Stimulated activated CD4-positive, alpha-beta T cell treated with anti-CD3 and anti-CD28 coated beads, Interleukin-1b, Interleukin-23, amount 100 ng/mL, for 4 hours (primary cell): ENCODE measurements at regions not wholly inside any gene's neighbourhood (a gene's known extent, or its start where the extent isn't known, plus 50 kb on each side); places are given as distances from the start of the nearest gene placed in this dataset.

Source experiments
- DNase-seq, 2 donors: peaks; one replicate each; pipeline ENCODE4 v3.0.0-alpha.2; 2020; ENCODE audit warnings: low read depth in 2 of 2

DNA sequence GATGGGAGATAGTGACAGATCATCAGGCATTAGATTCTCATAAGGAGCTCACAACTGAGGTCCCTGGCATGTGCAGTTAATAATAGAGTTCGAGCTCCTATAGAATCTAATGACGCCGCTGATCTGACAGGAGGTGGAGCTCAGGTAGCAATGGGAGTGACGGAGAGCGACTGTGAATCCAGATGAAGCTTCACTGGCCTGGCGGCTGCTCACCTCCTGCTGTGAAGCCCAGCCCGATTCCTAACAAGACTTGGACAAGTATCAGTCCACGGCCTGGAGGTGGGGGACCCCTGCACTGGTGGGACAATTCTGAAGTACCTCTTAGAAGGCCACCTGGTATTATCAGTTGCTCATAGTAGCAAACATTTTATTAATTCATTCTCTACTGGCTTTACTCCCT lies 377.9 kb upstream of the ITGA1 start:
- DNase-seq, result no peak

DNA sequence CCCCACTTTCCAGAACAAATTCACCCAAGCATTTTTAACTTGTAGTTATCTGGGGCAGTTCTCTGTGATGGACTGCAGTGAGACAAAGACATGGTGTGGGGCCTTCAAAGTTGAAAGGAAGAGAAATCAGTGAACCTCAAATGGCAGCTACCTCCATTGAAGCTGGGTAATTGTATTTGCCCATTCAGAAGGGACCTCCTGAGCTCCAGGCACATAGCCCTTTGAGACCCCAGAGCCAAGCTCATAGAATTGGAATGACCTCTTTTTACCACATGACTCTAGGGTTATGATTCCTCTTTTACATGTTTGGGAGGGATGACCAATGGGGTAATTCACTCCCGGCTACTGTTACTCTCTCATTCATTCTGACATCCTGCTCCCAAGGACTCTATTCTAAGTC lies 368.4 kb upstream of the ITGA1 start:
- DNase-seq, result no peak

DNA sequence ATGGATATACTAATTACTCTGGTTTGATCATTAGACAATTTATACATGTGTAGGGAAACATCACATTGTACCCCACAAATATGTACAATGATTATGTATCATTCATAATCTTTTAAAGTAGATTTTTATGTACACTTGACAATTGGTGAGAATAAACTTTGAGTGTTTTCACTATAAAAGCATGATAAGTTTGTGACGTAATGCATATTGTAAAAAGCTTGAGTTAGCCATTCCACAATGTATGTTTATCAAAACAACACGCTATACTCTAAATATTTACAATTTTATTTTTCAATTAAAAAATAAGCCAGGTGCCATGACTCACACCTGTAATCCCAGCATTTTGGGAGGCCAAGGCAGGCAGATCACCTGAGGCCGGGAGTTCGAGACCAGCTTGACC lies 360.1 kb upstream of the ITGA1 start:
- no peak for DNase-seq

DNA sequence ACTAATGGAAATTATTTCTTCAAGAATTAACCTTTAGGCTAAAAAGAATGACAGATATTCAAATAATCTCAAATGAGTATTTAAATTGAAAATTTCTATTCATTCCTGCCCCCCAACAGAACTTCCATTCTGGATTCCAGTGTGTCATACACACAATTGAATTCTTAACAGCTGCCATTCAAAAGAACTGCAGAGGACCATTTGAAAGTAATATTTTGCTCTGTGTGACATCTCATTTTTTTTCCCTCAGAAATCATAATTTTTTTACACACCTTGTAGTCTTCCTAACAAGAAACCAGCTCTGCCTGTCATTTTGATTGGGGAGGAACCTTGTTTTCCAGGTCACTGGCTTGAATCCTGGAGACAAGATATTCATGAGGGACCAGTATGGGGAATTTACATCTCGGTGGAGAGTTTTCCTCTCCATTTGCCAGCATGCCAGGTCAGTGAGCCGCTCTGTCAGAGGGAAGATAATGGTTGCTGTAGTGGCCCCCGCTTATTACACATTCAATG lies 358.7 kb upstream of the ITGA1 start:
- DNase-seq, result no peak

- no peak for DNase-seq
These were observed 345.9 kb upstream of the ITGA1 start for GRCh38 chr5:52441768-52442167.

GRCh38 chr5:52443187-52443586 lies 344.5 kb upstream of the ITGA1 start:
- DNase-seq, result no peak

GRCh38 chr5:52448111-52448510 lies 339.6 kb upstream of the ITGA1 start:
- DNase-seq, result no peak

GRCh38 chr5:52449516-52449915 lies 338.2 kb upstream of the ITGA1 start:
- no peak for DNase-seq

GRCh38 chr5:52452098-52452497 lies 335.6 kb upstream of the ITGA1 start:
- no peak for DNase-seq

DNA sequence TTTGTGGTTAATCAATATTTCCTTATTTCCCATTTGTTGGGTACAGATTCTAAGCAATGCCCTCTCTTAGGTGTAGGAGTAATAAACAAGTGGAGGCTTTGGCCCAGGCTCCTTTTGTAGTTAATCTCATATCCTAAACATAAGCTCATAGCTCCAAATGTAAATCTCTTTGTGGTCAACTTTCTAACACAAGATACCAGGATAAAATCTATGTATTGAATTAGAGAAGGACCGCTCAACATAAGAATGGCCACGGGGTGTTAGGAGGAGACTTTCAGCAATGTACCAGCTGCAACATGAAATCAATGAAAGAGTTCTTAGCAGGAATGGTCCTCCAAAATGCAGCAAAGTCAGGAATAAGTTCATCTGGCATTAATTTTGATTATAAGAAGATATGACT lies 334.5 kb upstream of the ITGA1 start:
- DNase-seq, result no peak

DNA sequence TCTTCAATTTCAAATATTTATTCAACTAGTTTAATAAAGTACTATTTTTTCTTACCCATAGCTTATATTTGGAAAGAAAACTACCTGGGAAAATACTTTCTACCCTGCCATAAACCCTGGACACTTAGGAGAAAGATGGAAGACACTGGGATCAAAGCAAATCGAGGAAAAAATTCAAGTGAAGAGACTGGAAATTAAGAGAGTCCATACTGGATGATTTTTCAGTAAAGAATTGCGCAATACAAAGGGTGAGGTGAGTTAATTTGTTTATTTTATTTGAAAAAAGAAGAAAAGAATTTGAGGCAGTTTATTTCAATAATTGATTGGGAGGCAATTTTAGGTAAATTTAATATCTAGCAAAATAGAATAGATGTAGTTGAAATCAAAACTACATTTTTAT lies 331.8 kb upstream of the ITGA1 start:
- DNase-seq, result no peak

DNA sequence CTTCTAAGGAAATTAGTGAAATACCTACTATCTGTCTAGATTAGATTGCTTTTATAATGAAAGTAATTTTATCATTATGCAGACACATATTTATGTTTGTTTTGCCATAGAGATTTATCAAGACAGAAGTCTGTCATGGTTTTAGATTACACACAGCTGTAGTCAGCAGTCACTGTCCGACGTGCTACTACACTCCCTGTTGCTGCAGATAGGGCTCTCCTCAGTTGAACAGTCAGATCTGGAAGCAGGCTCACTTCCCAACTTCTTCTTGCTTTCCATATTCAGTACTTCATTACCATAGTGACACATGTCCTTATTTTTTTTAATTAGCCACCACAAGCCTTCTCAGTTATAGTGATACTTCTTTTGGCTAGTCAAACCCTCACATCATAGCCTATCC lies 329.9 kb upstream of the ITGA1 start:
- DNase-seq, result no peak

DNA sequence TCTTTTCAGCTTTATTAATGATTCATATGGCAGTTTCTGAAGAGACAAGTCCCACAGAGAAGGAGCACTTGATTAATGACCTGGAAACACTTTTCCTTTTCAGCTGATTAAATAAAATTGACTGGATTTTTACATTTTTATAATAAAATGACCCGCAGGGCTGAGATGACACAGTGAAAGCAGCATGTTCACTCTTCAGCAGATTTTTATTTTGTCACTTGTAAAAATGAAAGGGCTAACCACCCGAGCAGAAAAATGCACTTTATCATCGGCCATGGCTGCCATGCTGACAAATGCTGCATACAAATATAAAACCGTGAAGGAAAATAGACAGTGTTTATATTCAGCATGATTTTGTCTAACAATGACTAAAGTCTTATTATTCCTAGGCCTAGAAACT lies 321.6 kb upstream of the ITGA1 start:
- no peak for DNase-seq

GRCh38 chr5:52466749-52467520 lies 320.8 kb upstream of the ITGA1 start:
- no peak for DNase-seq

GRCh38 chr5:52468976-52469375 lies 318.7 kb upstream of the ITGA1 start:
- DNase-seq, result no peak

- DNase-seq, result no peak
These were observed 318.3 kb upstream of the ITGA1 start for GRCh38 chr5:52469420-52469819.

- no peak for DNase-seq
These were observed 317.9 kb upstream of the ITGA1 start for GRCh38 chr5:52469835-52470234.

GRCh38 chr5:52476346-52476745 lies 311.4 kb upstream of the ITGA1 start:
- no peak for DNase-seq

GRCh38 chr5:52481201-52481600 lies 306.5 kb upstream of the ITGA1 start:
- no peak for DNase-seq

GRCh38 chr5:52481851-52482250 lies 305.9 kb upstream of the ITGA1 start:
- no peak for DNase-seq

- DNase-seq, result no peak
These were observed 296.5 kb upstream of the ITGA1 start for GRCh38 chr5:52491071-52491787.

GRCh38 chr5:52491818-52492217 lies 295.9 kb upstream of the ITGA1 start:
- no peak for DNase-seq

DNA sequence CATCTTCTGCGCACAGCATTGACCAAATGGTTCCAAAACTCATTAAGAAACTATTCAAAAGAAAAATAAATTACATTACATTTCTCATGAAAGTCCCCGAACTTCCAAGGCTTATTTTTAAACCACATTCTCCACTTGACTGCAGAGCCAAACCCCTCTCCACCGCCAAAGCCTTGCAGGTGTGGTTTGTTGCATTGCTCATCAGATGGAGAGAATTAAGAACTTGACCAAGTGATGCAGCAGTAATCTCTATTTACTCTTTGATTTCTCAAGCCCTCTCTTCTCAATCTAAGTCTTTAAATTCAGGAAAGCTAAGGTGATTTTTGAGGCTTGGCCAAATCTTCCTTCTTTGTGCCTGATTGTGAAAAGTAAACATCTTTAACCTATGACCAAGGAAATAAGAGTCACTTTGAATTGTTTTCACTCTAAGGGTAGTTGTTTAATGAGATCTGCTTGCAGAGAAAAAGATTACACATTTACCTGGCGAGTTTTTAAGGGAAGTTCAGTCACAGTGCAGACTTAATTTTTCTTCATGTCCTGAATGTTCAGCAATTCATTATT lies 290.5 kb upstream of the ITGA1 start:
- no peak for DNase-seq
